ENCODE measurements at regions not wholly inside any gene's neighbourhood (a gene's known extent, or its start where the extent isn't known, plus 50 kb on each side); places are given as distances from the start of the nearest gene placed in this dataset.
"Not testable (repeated sequence)": the region's sequence is repeated elsewhere in the genome, so short reads cannot be mapped to it uniquely, and the experiment has no call there.

GRCh38 chr2:160820691-160821090 lies 327.1 kb upstream of the RBMS1 start:
- no peaks in the 10 kb centered on the region for H3K36me3 ChIP-seq (ENCODE audit: insufficient read depth)
- no peak overlapping the region for H3K27ac ChIP-seq (ENCODE audit: low read depth)
- no peak overlapping the region for H3K4me3 ChIP-seq (ENCODE audit: low read depth, low read length)
- DNase-seq (ENCODE audit: extremely low spot score), result no peak
- WGBS, result 81% methylated on average over 7 of the region's 7 CpGs
- no peaks in the 10 kb centered on the region for H3K4me1 ChIP-seq (ENCODE audit: insufficient read depth)

GRCh38 chr2:160822006-160822405 lies 328.4 kb upstream of the RBMS1 start:
- no peaks in the 10 kb centered on the region for H3K4me1 ChIP-seq (ENCODE audit: insufficient read depth)
- H3K36me3 ChIP-seq (ENCODE audit: insufficient read depth), result no peaks in the 10 kb centered on the region
- H3K27ac ChIP-seq (ENCODE audit: low read depth), result no peak overlapping the region
- no peak overlapping the region for H3K4me3 ChIP-seq (ENCODE audit: low read depth, low read length)
- no peak for DNase-seq (ENCODE audit: extremely low spot score)

- Histone ChIP-seq H3K4me1 (ENCODE audit: insufficient read depth) (no peaks in the 10 kb centered on the region), H3K36me3 (ENCODE audit: insufficient read depth) (no peaks in the 10 kb centered on the region), H3K4me3 (ENCODE audit: low read depth, low read length) (no peak overlapping the region), H3K27ac (ENCODE audit: low read depth) (no peak overlapping the region)
- no peak for DNase-seq (ENCODE audit: extremely low spot score)
- 98% methylated on average over 1 of the region's 1 CpG for WGBS
Observed at GRCh38 chr2:160825433-160825832, 331.8 kb upstream of the RBMS1 start.

GRCh38 chr2:160826496-160826895 lies 332.9 kb upstream of the RBMS1 start:
- H3K4me3 ChIP-seq (ENCODE audit: low read depth, low read length), result no peak overlapping the region
- no peak overlapping the region for H3K27ac ChIP-seq (ENCODE audit: low read depth)
- no peaks in the 10 kb centered on the region for H3K36me3 ChIP-seq (ENCODE audit: insufficient read depth)
- no peak for DNase-seq (ENCODE audit: extremely low spot score)
- no peaks in the 10 kb centered on the region for H3K4me1 ChIP-seq (ENCODE audit: insufficient read depth)

- Histone ChIP-seq H3K27ac (ENCODE audit: low read depth) (no peak overlapping the region), H3K4me1 (ENCODE audit: insufficient read depth) (no peaks in the 10 kb centered on the region), H3K36me3 (ENCODE audit: insufficient read depth) (no peaks in the 10 kb centered on the region), H3K4me3 (ENCODE audit: low read depth, low read length) (no peak overlapping the region)
- DNase-seq (ENCODE audit: extremely low spot score), result no peak
- WGBS, result 88% methylated on average over 3 of the region's 3 CpGs
Observed at GRCh38 chr2:160828076-160828475, 332.2 kb upstream of the TANK start.

- not testable (repeated sequence) for H3K27ac ChIP-seq (ENCODE audit: low read depth); H3K36me3 ChIP-seq (ENCODE audit: insufficient read depth); H3K4me1 ChIP-seq (ENCODE audit: insufficient read depth); DNase-seq (ENCODE audit: extremely low spot score); H3K4me3 ChIP-seq (ENCODE audit: low read depth, low read length)
- 97% methylated on average over 5 of the region's 5 CpGs for WGBS
Observed at GRCh38 chr2:160832381-160832780, 327.8 kb upstream of the TANK start.

- H3K4me1 ChIP-seq (ENCODE audit: insufficient read depth), result no peaks in the 10 kb centered on the region
- H3K36me3 ChIP-seq (ENCODE audit: insufficient read depth), result peaks cover 2% of the 10 kb centered on the region
- 87% methylated on average over 2 of the region's 2 CpGs for WGBS
- no peak overlapping the region for H3K4me3 ChIP-seq (ENCODE audit: low read depth, low read length)
- H3K27ac ChIP-seq (ENCODE audit: low read depth), result no peak overlapping the region
- DNase-seq (ENCODE audit: extremely low spot score), result no peak
Observed at GRCh38 chr2:160835166-160835565, 325.1 kb upstream of the TANK start.

GRCh38 chr2:160836755-160837154 lies 323.5 kb upstream of the TANK start:
- WGBS, result 20% methylated on average over 1 of the region's 1 CpG
- no peak for DNase-seq (ENCODE audit: extremely low spot score)
- H3K27ac ChIP-seq (ENCODE audit: low read depth), result no peak overlapping the region
- H3K36me3 ChIP-seq (ENCODE audit: insufficient read depth), result peaks cover 2% of the 10 kb centered on the region
- H3K4me3 ChIP-seq (ENCODE audit: low read depth, low read length), result no peak overlapping the region
- H3K4me1 ChIP-seq (ENCODE audit: insufficient read depth), result no peaks in the 10 kb centered on the region

GRCh38 chr2:160837416-160837815 lies 322.8 kb upstream of the TANK start:
- Histone ChIP-seq H3K27ac (ENCODE audit: low read depth) (no peak overlapping the region), H3K4me1 (ENCODE audit: insufficient read depth) (no peaks in the 10 kb centered on the region), H3K36me3 (ENCODE audit: insufficient read depth) (peaks cover 2% of the 10 kb centered on the region), H3K4me3 (ENCODE audit: low read depth, low read length) (no peak overlapping the region)
- DNase-seq (ENCODE audit: extremely low spot score), result no peak

- no peak for DNase-seq (ENCODE audit: extremely low spot score)
- Histone ChIP-seq H3K27ac (ENCODE audit: low read depth) (no peak overlapping the region), H3K4me1 (ENCODE audit: insufficient read depth) (no peaks in the 10 kb centered on the region), H3K4me3 (ENCODE audit: low read depth, low read length) (no peak overlapping the region), H3K36me3 (ENCODE audit: insufficient read depth) (peaks cover 2% of the 10 kb centered on the region)
- WGBS, result 92% methylated on average over 1 of the region's 1 CpG
Observed at GRCh38 chr2:160838147-160838546, 322.1 kb upstream of the TANK start.

- Histone ChIP-seq H3K36me3 (ENCODE audit: insufficient read depth) (peaks cover 2% of the 10 kb centered on the region), H3K4me1 (ENCODE audit: insufficient read depth) (no peaks in the 10 kb centered on the region), H3K27ac (ENCODE audit: low read depth) (no peak overlapping the region), H3K4me3 (ENCODE audit: low read depth, low read length) (no peak overlapping the region)
- 82% methylated on average over 4 of the region's 4 CpGs for WGBS
- DNase-seq (ENCODE audit: extremely low spot score), result no peak
Observed at GRCh38 chr2:160838691-160839090, 321.5 kb upstream of the TANK start.

GRCh38 chr2:160842286-160842685 lies 317.9 kb upstream of the TANK start:
- Histone ChIP-seq H3K27ac (ENCODE audit: low read depth) (no peak overlapping the region), H3K4me1 (ENCODE audit: insufficient read depth) (no peaks in the 10 kb centered on the region), H3K36me3 (ENCODE audit: insufficient read depth) (peaks cover 2% of the 10 kb centered on the region), H3K4me3 (ENCODE audit: low read depth, low read length) (no peak overlapping the region)
- no peak for DNase-seq (ENCODE audit: extremely low spot score)
- 82% methylated on average over 4 of the region's 4 CpGs for WGBS

GRCh38 chr2:160859096-160859495 lies 301.1 kb upstream of the TANK start:
- 66% methylated on average over 2 of the region's 2 CpGs for WGBS
- no peaks in the 10 kb centered on the region for H3K36me3 ChIP-seq (ENCODE audit: insufficient read depth)

GRCh38 chr2:160862226-160862625 lies 298.0 kb upstream of the TANK start:
- DNase-seq (ENCODE audit: extremely low spot score), result no peak

More at GRCh38 chr2:160859096-160859495, 301.1 kb upstream of the TANK start:
- DNase-seq (ENCODE audit: extremely low spot score), result no peak
- no peak overlapping the region for H3K27ac ChIP-seq (ENCODE audit: low read depth)
- H3K4me1 ChIP-seq (ENCODE audit: insufficient read depth), result no peaks in the 10 kb centered on the region
- no peak overlapping the region for H3K4me3 ChIP-seq (ENCODE audit: low read depth, low read length)

GRCh38 chr2:160868891-160869290 lies 291.3 kb upstream of the TANK start:
- no peak for DNase-seq (ENCODE audit: extremely low spot score)
- no peak overlapping the region for H3K27ac ChIP-seq (ENCODE audit: low read depth)

More at GRCh38 chr2:160862226-160862625, 298.0 kb upstream of the TANK start:
- no peaks in the 10 kb centered on the region for H3K4me1 ChIP-seq (ENCODE audit: insufficient read depth)
- 67% methylated on average over 2 of the region's 2 CpGs for WGBS
- no peaks in the 10 kb centered on the region for H3K36me3 ChIP-seq (ENCODE audit: insufficient read depth)
- no peak overlapping the region for H3K4me3 ChIP-seq (ENCODE audit: low read depth, low read length)
- no peak overlapping the region for H3K27ac ChIP-seq (ENCODE audit: low read depth)

More at GRCh38 chr2:160868891-160869290, 291.3 kb upstream of the TANK start:
- Histone ChIP-seq H3K4me1 (ENCODE audit: insufficient read depth) (no peaks in the 10 kb centered on the region), H3K36me3 (ENCODE audit: insufficient read depth) (no peaks in the 10 kb centered on the region), H3K4me3 (ENCODE audit: low read depth, low read length) (no peak overlapping the region)
- WGBS, result 55% methylated on average over 3 of the region's 3 CpGs

Measured in urinary bladder (tissue), 3 donors.